ENCODE measurements at regions not wholly inside any gene's neighbourhood (a gene's known extent, or its start where the extent isn't known, plus 50 kb on each side); places are given as distances from the start of the nearest gene placed in this dataset.

DNA sequence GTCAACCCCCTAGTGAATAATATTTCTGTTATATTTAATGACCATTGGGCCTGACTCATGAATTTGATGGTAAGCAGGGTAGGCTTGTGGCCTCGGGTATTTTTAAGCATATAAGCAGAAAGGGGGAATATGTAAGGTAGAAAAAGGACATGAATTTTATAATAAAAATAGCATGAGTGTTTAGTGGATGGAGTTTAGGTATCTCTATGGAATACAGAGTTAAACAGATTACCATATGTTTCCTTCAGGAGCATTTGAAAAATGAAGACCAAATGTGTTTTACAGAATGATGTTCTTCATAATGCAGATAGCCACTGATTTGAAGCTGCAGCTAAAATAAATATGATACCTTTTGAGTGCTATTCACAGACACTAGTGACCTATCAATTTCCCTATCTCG, 191.7 kb upstream of the TSHZ2 start:
- H3K4me3 ChIP-seq (ENCODE audit: low read length): no peak overlapping the region
- TF ChIP-seq, protein P1, sequence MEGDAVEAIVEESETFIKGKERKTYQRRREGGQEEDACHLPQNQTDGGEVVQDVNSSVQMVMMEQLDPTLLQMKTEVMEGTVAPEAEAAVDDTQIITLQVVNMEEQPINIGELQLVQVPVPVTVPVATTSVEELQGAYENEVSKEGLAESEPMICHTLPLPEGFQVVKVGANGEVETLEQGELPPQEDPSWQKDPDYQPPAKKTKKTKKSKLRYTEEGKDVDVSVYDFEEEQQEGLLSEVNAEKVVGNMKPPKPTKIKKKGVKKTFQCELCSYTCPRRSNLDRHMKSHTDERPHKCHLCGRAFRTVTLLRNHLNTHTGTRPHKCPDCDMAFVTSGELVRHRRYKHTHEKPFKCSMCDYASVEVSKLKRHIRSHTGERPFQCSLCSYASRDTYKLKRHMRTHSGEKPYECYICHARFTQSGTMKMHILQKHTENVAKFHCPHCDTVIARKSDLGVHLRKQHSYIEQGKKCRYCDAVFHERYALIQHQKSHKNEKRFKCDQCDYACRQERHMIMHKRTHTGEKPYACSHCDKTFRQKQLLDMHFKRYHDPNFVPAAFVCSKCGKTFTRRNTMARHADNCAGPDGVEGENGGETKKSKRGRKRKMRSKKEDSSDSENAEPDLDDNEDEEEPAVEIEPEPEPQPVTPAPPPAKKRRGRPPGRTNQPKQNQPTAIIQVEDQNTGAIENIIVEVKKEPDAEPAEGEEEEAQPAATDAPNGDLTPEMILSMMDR (IDR thresholded peaks at IDR 0.05; ENCODE audit: insufficient read depth, low read depth, low read length, missing control alignments): no peak
- no peak for DNase-seq (ENCODE audit: low read depth)

DNA sequence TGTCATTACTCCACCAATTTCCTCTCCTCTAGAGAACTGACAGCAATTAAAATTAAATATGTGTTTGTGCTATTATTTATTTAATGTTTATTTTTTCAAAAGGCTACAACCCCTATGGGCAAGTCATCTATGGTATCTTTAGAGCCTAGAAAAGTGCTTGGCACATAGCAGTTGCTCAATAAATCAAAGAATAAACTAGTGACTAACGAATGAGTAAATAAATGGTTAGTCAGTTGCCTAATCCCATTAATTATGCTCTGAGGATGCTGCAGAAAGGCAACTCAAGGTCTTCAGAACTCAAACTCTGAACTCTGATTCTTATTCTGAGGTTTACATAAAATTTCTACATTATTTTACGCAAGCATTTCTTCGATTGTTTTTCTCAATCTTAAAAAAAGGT, 193.0 kb upstream of the TSHZ2 start:
- TF ChIP-seq, protein P1 (IDR thresholded peaks at IDR 0.05; ENCODE audit: insufficient read depth, low read depth, low read length, missing control alignments): no peak
- peak; percentile 15 for DNase-seq (ENCODE audit: low read depth)
- H3K4me3 ChIP-seq (ENCODE audit: low read length): no peak overlapping the region

DNA sequence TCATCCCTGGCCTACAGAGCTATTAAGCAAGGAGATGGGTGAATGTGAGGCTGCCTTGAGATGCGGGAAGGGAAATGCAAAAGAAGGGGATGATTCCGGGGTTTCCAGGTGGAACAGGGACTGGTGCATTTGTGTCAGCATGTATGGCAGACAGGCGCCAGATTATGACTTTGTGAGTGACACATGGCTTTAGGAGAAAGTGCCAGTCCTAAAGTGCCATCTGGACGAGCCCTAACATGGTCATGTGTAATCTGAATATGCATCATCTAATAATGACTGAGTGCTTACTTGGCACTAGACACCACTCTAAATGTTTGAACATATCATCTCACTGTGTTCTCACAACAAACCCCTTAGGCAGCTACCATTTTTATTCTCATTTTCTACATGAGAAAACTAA, 195.0 kb upstream of the TSHZ2 start:
- TF ChIP-seq, protein P1 (IDR thresholded peaks at IDR 0.05; ENCODE audit: insufficient read depth, low read depth, low read length, missing control alignments): no peak
- H3K4me3 ChIP-seq (ENCODE audit: low read length): no peak overlapping the region
- peak; percentile 29 for DNase-seq (ENCODE audit: low read depth)

DNA sequence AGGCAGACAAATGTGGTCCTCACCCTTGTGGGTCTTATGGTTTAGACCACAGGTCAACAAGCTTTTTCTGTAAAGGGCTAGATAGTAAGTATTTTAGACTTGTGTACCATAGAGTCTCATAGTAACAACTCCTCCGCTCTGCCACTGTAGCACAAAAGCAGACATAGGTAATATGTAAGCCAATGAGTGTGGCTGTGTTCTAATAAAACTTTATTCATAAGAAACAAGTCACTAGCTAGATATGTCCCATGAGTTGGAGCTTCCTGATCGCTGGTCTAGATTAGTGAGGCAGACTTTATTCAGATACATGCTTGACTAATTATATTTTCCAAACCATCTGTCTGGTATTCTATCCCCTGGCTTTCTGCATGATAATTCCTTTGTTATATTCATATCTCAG, 196.4 kb upstream of the TSHZ2 start:
- TF ChIP-seq, protein P1 (IDR thresholded peaks at IDR 0.05; ENCODE audit: insufficient read depth, low read depth, low read length, missing control alignments): no peak
- no peak overlapping the region for H3K4me3 ChIP-seq (ENCODE audit: low read length)
- no peak for DNase-seq (ENCODE audit: low read depth)

DNA sequence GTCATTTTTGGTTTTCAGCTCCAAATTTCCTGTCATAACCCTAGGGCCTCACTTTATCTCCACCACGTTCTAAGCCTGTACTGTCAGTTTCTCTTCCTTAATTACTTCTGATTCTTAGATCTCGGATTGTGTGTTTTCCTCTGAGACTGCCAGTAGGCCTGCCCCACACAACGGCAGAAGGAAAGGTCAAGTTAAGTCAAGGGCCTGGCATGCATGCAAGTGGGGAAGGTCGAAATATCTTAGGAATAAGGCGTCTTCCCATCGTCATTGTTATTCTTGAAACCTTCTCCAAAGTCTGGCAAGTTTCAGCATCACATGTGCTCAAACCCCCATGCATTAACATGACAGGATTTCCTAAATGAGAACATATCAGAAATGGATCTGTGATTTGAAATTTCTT, 203.5 kb upstream of the TSHZ2 start:
- no peak overlapping the region for H3K4me3 ChIP-seq (ENCODE audit: low read length)
- TF ChIP-seq, protein P1 (IDR thresholded peaks at IDR 0.05; ENCODE audit: insufficient read depth, low read depth, low read length, missing control alignments): no peak
- no peak for DNase-seq (ENCODE audit: low read depth)

DNA sequence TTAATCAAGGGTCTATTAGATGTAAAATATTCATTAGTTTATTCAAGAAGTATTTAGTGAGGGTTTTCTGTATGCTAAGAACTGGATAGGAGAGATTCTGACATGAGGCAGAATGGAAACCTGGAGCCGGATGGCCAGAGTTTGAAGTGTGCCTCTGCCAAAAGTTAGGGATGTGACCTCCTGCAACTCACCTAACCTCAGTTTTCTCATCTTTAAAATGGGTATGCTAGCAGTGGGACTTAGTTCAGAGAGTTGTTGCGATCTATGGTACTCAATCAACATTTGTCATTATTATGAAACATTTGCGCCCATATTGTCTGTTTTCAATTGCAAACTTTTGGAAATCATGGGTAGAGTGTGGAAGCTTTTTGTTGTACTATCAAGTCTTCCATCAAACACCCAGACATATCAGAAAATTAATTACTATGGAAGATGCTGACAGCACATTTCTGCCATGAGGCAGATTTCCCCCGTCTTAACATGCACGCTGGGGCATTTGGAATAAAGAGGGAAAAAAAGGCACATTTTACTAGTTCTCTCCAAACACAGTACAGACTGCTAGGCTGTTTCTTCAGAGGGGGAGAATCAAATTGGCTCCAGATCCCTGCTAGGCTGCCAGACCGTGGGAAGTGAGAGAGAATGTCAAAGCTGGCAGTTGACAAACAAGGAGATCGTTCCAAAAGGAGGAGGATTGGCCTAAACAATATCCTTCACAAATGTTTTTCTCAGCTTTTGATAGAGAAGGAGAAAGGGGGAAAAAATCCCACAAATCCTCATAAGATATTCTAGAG, 205.3 kb upstream of the TSHZ2 start:
- DNase-seq (ENCODE audit: low read depth): no peak
- TF ChIP-seq, protein P1 (IDR thresholded peaks at IDR 0.05; ENCODE audit: insufficient read depth, low read depth, low read length, missing control alignments): no peak
- H3K4me3 ChIP-seq (ENCODE audit: low read length): no peak overlapping the region

DNA sequence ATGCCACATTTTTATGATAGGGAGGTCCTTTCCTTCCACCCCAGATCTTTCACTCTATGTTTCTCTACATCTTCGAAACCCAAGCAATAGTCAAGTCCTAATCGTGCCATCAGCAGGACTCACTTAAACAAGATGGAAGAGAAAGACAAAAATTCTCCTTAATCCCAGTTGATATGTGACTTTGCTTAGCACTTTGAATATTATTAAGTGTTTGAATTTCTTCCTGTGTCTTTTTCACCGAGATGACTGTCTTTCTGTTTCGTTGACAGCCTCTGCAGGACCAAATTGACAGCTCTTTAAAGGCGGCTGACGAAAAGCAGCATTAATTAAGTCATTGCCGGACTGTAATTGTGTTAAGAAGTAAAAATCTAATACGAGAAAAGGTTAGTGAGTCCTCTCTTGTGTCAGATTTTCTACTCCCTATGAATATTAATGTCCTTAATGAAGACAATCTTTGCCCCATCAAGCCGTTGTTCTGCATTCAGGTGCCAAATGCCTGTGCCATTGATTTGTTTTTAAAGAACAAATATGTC, 208.8 kb upstream of the TSHZ2 start:
- no peak for DNase-seq (ENCODE audit: low read depth)
- TF ChIP-seq, protein P1 (IDR thresholded peaks at IDR 0.05; ENCODE audit: insufficient read depth, low read depth, low read length, missing control alignments): no peak

More for the DNA sequence above, 208.8 kb upstream of the TSHZ2 start:
- H3K4me3 ChIP-seq (ENCODE audit: low read length): no peak overlapping the region

Data from epithelial cell of esophagus (primary cell).